Transverse colon (tissue), 3 donors: ENCODE measurements at regions not wholly inside any gene's neighbourhood (a gene's known extent, or its start where the extent isn't known, plus 50 kb on each side); places are given as distances from the start of the nearest gene placed in this dataset.

Source experiments
- CTCF ChIP-seq, 5 experiments: fragments of 200-600 bp in 3 of 5; fragments of 450-650 bp in 2 of 5; sonication (generic) in 3 of 5; IDR thresholded peaks; 1 replicate in 2 of 5; 2 replicates in 3 of 5; pipeline ENCODE4 v1.5.1; 2016 to 2017; ENCODE audit warnings: antibody characterized with exemption in 5 of 5, inconsistent platforms in 3 of 5, mild to moderate bottlenecking in 2 of 5, moderate library complexity in 1 of 5
- EP300 ChIP-seq: sonication (generic); formaldehyde crosslinking; IDR thresholded peaks from one replicate; pipeline ENCODE4 v1.6.1; 2017; ENCODE audit warnings: antibody characterized with exemption, low read depth
- POLR2A ChIP-seq: fragments of 450-650 bp; IDR thresholded peaks from one replicate; pipeline ENCODE4 v1.6.1; 2016; ENCODE audit warnings: antibody characterized with exemption, mild to moderate bottlenecking, moderate library complexity

GRCh38 chr20:57980506-57980905 is 247.9 kb downstream of the ANKRD60 start:
- TF ChIP-seq CTCF (IDR thresholded peaks at IDR 0.05) (no peak), EP300 (no peak), POLR2A (no peak)
